OCI-LY3 (cell line): ENCODE measurements at regions not wholly inside any gene's neighbourhood (a gene's known extent, or its start where the extent isn't known, plus 50 kb on each side); places are given as distances from the start of the nearest gene placed in this dataset.
"Not testable (repeated sequence)": the region's sequence is repeated elsewhere in the genome, so short reads cannot be mapped to it uniquely, and the experiment has no call there.

ENCODE experiments used
- EZH2phosphoT487 ChIP-seq: fragments of 200-600 bp; shearing (Covaris generic); IDR thresholded peaks from 2 replicates; pipeline ENCODE4 v1.6.1; 2018; ENCODE audit warnings: antibody characterized with exemption, mixed run types, low read depth
- TF ChIP-seq, protein P1 (sequence below): fragments of 200-600, 300-600 bp; sonication (generic); IDR thresholded peaks from 2 replicates; pipeline ENCODE4 v1.5.1; 2014; ENCODE audit warnings: antibody characterized with exemption, low read length, low read depth

DNA sequence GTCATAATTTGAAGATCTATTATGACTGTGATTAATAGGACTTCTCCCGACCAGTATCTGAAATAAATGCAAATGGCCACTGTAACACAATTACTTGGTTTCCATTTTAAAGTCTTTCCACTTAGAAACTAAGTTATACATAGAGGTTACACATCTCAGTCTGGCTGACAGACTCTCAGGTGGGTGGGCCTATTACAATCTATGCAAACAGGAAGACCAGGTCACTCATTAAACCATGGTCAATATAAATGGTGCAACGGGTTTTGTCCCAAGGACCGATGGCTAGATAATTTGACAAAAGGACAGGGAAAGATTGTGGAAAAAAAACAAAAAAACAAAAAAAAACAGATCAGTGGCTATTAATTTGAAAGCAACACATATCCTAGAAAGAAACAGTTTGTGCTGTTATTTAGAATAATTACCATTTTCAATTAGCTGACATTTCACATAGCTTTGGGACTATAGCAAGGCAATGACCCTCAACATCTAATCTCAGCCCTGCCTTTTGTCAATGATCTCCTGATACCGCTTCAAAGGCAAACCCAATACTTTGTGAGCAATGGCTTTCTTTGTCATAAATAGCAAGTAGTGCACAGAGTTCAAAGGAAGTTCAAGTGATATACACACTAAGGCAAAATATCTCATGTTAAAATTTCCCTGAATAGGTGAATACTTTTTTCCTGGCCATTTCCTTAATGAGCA lies 50.8 kb upstream of the LYSMD4 start:
- TF ChIP-seq, protein P1, sequence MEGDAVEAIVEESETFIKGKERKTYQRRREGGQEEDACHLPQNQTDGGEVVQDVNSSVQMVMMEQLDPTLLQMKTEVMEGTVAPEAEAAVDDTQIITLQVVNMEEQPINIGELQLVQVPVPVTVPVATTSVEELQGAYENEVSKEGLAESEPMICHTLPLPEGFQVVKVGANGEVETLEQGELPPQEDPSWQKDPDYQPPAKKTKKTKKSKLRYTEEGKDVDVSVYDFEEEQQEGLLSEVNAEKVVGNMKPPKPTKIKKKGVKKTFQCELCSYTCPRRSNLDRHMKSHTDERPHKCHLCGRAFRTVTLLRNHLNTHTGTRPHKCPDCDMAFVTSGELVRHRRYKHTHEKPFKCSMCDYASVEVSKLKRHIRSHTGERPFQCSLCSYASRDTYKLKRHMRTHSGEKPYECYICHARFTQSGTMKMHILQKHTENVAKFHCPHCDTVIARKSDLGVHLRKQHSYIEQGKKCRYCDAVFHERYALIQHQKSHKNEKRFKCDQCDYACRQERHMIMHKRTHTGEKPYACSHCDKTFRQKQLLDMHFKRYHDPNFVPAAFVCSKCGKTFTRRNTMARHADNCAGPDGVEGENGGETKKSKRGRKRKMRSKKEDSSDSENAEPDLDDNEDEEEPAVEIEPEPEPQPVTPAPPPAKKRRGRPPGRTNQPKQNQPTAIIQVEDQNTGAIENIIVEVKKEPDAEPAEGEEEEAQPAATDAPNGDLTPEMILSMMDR = not testable (repeated sequence)
- not testable (repeated sequence) for TF ChIP-seq EZH2phosphoT487
